Epithelial cell of proximal tubule (primary cell): ENCODE measurements at regions not wholly inside any gene's neighbourhood (a gene's known extent, or its start where the extent isn't known, plus 50 kb on each side); places are given as distances from the start of the nearest gene placed in this dataset.

Experiments used
- DNase-seq: peaks from one replicate; pipeline ENCODE4 v3.0.0-alpha.2; 2011; ENCODE audit warnings: low read depth
- H3K4me3 ChIP-seq: 2 replicates; pipeline ENCODE4 v1.5.1; 2011; ENCODE audit warnings: low read depth, mild to moderate bottlenecking, low read length
- TF ChIP-seq, protein P1 (sequence below): conservative IDR thresholded peaks from 2 replicates; pipeline ENCODE4 v1.5.1; 2012; ENCODE audit warnings: low read depth, mild to moderate bottlenecking, low read length

GRCh38 chr20:57006411-57007170 lies 259.9 kb downstream of the BMP7 start:
- DNase-seq, result no peak
- TF ChIP-seq, protein P1, sequence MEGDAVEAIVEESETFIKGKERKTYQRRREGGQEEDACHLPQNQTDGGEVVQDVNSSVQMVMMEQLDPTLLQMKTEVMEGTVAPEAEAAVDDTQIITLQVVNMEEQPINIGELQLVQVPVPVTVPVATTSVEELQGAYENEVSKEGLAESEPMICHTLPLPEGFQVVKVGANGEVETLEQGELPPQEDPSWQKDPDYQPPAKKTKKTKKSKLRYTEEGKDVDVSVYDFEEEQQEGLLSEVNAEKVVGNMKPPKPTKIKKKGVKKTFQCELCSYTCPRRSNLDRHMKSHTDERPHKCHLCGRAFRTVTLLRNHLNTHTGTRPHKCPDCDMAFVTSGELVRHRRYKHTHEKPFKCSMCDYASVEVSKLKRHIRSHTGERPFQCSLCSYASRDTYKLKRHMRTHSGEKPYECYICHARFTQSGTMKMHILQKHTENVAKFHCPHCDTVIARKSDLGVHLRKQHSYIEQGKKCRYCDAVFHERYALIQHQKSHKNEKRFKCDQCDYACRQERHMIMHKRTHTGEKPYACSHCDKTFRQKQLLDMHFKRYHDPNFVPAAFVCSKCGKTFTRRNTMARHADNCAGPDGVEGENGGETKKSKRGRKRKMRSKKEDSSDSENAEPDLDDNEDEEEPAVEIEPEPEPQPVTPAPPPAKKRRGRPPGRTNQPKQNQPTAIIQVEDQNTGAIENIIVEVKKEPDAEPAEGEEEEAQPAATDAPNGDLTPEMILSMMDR, result no peak
- no peak overlapping the region for H3K4me3 ChIP-seq

- DNase-seq, result no peak
- H3K4me3 ChIP-seq, result no peak overlapping the region
- TF ChIP-seq, protein P1, result no peak
Measured at GRCh38 chr20:57007171-57007540, 259.3 kb downstream of the BMP7 start.

GRCh38 chr20:57008217-57008616 lies 258.2 kb downstream of the BMP7 start:
- DNase-seq, result no peak
- TF ChIP-seq, protein P1, result no peak
- H3K4me3 ChIP-seq, result no peak overlapping the region

- DNase-seq, result no peak
- TF ChIP-seq, protein P1, result no peak
- H3K4me3 ChIP-seq, result no peak overlapping the region
Measured at GRCh38 chr20:57009355-57009754, 257.1 kb downstream of the BMP7 start.

GRCh38 chr20:57009775-57010174 lies 256.7 kb downstream of the BMP7 start:
- TF ChIP-seq, protein P1, result no peak
- DNase-seq, result no peak
- no peak overlapping the region for H3K4me3 ChIP-seq

GRCh38 chr20:57012691-57013090 lies 253.8 kb downstream of the BMP7 start:
- TF ChIP-seq, protein P1, result no peak
- DNase-seq, result no peak
- no peak overlapping the region for H3K4me3 ChIP-seq

- DNase-seq, result no peak
- TF ChIP-seq, protein P1, result no peak
- H3K4me3 ChIP-seq, result no peak overlapping the region
Measured at GRCh38 chr20:57013217-57013616, 253.2 kb downstream of the BMP7 start.
